Neural cell (in vitro differentiated cells): ENCODE measurements at regions not wholly inside any gene's neighbourhood (a gene's known extent, or its start where the extent isn't known, plus 50 kb on each side); places are given as distances from the start of the nearest gene placed in this dataset.

ENCODE experiments used
- H2AFZ ChIP-seq: fragments of 200-600, 300-800 bp; sonication (generic), shearing (Covaris generic); 2 replicates; pipeline ENCODE4 v1.6.0; 2014; ENCODE audit warnings: low read depth, mild to moderate bottlenecking, antibody characterized with exemption, low read length, moderate library complexity
- H3F3A ChIP-seq: fragments of 200-600 bp; shearing (Covaris generic); 2 replicates; pipeline ENCODE4 v1.6.1; 2016; ENCODE audit warnings: mild to moderate bottlenecking, moderate library complexity, mixed read lengths, antibody characterized with exemption, low read length; ENCODE audit not compliant: insufficient read depth, poor library complexity, severe bottlenecking
- H3K27ac ChIP-seq: fragments of 200-600, 300-800 bp; sonication (generic), shearing (Covaris generic); 2 replicates; pipeline ENCODE4 v1.5.1; 2014; ENCODE audit warnings: mild to moderate bottlenecking, low read length, moderate library complexity
- H3K27me3 ChIP-seq: fragments of 300-800, 200-600 bp; sonication (generic), shearing (Covaris generic); 2 replicates; pipeline ENCODE4 v1.6.0; 2014; ENCODE audit warnings: mild to moderate bottlenecking, low read depth, low read length, moderate library complexity; ENCODE audit not compliant: insufficient read depth
- H3K36me3 ChIP-seq: fragments of 300-800, 200-600 bp; sonication (generic), shearing (Covaris generic); 2 replicates; pipeline ENCODE4 v1.5.1; 2014; ENCODE audit warnings: mild to moderate bottlenecking, antibody characterized with exemption, low read length, moderate library complexity; ENCODE audit not compliant: insufficient read depth
- H3K4me2 ChIP-seq: fragments of 300-800, 200-600 bp; sonication (generic), shearing (Covaris generic); 2 replicates; pipeline ENCODE4 v1.6.0; 2014; ENCODE audit warnings: mild to moderate bottlenecking, low read length
- H3K4me3 ChIP-seq: fragments of 300-800, 200-600 bp; sonication (generic), shearing (Covaris generic); 2 replicates; pipeline ENCODE4 v1.5.1; 2014; ENCODE audit warnings: mild to moderate bottlenecking, low read length, moderate library complexity
- H3K79me2 ChIP-seq: fragments of 200-600 bp; shearing (Covaris generic); replicated peaks from 2 replicates; pipeline ENCODE4 v1.6.0; 2014; ENCODE audit warnings: mild to moderate bottlenecking, low read length, moderate library complexity; ENCODE audit not compliant: insufficient read depth
- H3K9ac ChIP-seq: fragments of 300-800, 200-600 bp; sonication (generic), shearing (Covaris generic); 2 replicates; pipeline ENCODE4 v1.6.1; 2016; ENCODE audit warnings: mild to moderate bottlenecking, low read length, mixed read lengths
- H3K9me2 ChIP-seq: fragments of 200-600 bp; shearing (Covaris generic); 2 replicates; pipeline ENCODE4 v1.6.1; 2016; ENCODE audit warnings: mild to moderate bottlenecking, low read length, mixed read lengths; ENCODE audit not compliant: insufficient read depth
- H3K9me3 ChIP-seq: fragments of 200-600, 300-800 bp; sonication (generic), shearing (Covaris generic); 2 replicates; pipeline ENCODE4 v1.6.1; 2016; ENCODE audit warnings: mild to moderate bottlenecking, mixed run types, low read length, moderate library complexity, mixed read lengths
- H4K20me1 ChIP-seq: fragments of 200-600 bp; shearing (Covaris generic); 2 replicates; pipeline ENCODE4 v1.6.1; 2016; ENCODE audit warnings: mild to moderate bottlenecking, mixed run types; ENCODE audit not compliant: insufficient read depth
- EP300 ChIP-seq: fragments of 450-650 bp; conservative IDR thresholded peaks from 2 replicates; pipeline ENCODE4 v1.6.1; 2014; ENCODE audit warnings: antibody characterized with exemption, mild to moderate bottlenecking, moderate library complexity; ENCODE audit not compliant: poor library complexity, severe bottlenecking
- EZH2 ChIP-seq: fragments of 200-600, 300-800 bp; shearing (Covaris generic), sonication (generic); IDR thresholded peaks from 2 replicates; pipeline ENCODE4 v1.6.1; 2014; ENCODE audit warnings: antibody characterized with exemption, low read length, borderline replicate concordance, mild to moderate bottlenecking; ENCODE audit not compliant: insufficient read depth, poor library complexity, severe bottlenecking
- MXI1 ChIP-seq: fragments of 450-650 bp; conservative IDR thresholded peaks from 2 replicates; pipeline ENCODE4 v1.6.1; 2014; ENCODE audit warnings: antibody characterized with exemption, mild to moderate bottlenecking; ENCODE audit not compliant: poor library complexity, severe bottlenecking
- POLR2AphosphoS5 ChIP-seq: IDR thresholded peaks from 2 replicates; pipeline ENCODE4 v1.6.1; 2012
- RAD21 ChIP-seq: fragments of 450-650 bp; conservative IDR thresholded peaks from 2 replicates; pipeline ENCODE4 v1.6.1; 2014; ENCODE audit warnings: antibody characterized with exemption, mild to moderate bottlenecking, moderate library complexity
- SMC3 ChIP-seq: fragments of 450-650 bp; conservative IDR thresholded peaks from 2 replicates; pipeline ENCODE4 v1.6.1; 2014; ENCODE audit warnings: antibody characterized with exemption, mild to moderate bottlenecking, moderate library complexity; ENCODE audit not compliant: poor library complexity
- TAF1 ChIP-seq: IDR thresholded peaks from 2 replicates; pipeline ENCODE4 v1.6.1; 2012; ENCODE audit warnings: low read depth
- TF ChIP-seq, protein P1 (sequence below): IDR thresholded peaks from 2 replicates; pipeline ENCODE4 v1.6.1; 2012; ENCODE audit warnings: borderline replicate concordance
- TF ChIP-seq, protein P2 (sequence below): fragments of 450-650 bp; IDR thresholded peaks from 2 replicates; pipeline ENCODE4 v1.5.1; 2014; ENCODE audit warnings: antibody characterized with exemption, mild to moderate bottlenecking, moderate library complexity; ENCODE audit not compliant: poor library complexity, severe bottlenecking

- H3K36me3 ChIP-seq = no peaks in the 10 kb centered on the region
- no peak overlapping the region for H3K27ac ChIP-seq
- H3K27me3 ChIP-seq = no peaks in the 10 kb centered on the region
- H3K9me3 ChIP-seq = no peaks in the 10 kb centered on the region
- no peak overlapping the region for H3K4me3 ChIP-seq
- no peaks in the 10 kb centered on the region for H3K79me2 ChIP-seq
- no peaks in the 10 kb centered on the region for H3F3A ChIP-seq
- no peaks in the 10 kb centered on the region for H3K9me2 ChIP-seq
- no peak for TF ChIP-seq POLR2AphosphoS5
- TF ChIP-seq, protein P1, sequence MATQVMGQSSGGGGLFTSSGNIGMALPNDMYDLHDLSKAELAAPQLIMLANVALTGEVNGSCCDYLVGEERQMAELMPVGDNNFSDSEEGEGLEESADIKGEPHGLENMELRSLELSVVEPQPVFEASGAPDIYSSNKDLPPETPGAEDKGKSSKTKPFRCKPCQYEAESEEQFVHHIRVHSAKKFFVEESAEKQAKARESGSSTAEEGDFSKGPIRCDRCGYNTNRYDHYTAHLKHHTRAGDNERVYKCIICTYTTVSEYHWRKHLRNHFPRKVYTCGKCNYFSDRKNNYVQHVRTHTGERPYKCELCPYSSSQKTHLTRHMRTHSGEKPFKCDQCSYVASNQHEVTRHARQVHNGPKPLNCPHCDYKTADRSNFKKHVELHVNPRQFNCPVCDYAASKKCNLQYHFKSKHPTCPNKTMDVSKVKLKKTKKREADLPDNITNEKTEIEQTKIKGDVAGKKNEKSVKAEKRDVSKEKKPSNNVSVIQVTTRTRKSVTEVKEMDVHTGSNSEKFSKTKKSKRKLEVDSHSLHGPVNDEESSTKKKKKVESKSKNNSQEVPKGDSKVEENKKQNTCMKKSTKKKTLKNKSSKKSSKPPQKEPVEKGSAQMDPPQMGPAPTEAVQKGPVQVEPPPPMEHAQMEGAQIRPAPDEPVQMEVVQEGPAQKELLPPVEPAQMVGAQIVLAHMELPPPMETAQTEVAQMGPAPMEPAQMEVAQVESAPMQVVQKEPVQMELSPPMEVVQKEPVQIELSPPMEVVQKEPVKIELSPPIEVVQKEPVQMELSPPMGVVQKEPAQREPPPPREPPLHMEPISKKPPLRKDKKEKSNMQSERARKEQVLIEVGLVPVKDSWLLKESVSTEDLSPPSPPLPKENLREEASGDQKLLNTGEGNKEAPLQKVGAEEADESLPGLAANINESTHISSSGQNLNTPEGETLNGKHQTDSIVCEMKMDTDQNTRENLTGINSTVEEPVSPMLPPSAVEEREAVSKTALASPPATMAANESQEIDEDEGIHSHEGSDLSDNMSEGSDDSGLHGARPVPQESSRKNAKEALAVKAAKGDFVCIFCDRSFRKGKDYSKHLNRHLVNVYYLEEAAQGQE = no peak
- no peak for TF ChIP-seq SMC3
- TF ChIP-seq MXI1 = no peak
- no peak for TF ChIP-seq EZH2
- TF ChIP-seq, protein P2, sequence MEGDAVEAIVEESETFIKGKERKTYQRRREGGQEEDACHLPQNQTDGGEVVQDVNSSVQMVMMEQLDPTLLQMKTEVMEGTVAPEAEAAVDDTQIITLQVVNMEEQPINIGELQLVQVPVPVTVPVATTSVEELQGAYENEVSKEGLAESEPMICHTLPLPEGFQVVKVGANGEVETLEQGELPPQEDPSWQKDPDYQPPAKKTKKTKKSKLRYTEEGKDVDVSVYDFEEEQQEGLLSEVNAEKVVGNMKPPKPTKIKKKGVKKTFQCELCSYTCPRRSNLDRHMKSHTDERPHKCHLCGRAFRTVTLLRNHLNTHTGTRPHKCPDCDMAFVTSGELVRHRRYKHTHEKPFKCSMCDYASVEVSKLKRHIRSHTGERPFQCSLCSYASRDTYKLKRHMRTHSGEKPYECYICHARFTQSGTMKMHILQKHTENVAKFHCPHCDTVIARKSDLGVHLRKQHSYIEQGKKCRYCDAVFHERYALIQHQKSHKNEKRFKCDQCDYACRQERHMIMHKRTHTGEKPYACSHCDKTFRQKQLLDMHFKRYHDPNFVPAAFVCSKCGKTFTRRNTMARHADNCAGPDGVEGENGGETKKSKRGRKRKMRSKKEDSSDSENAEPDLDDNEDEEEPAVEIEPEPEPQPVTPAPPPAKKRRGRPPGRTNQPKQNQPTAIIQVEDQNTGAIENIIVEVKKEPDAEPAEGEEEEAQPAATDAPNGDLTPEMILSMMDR = no peak
- TF ChIP-seq EP300 = no peak
- TF ChIP-seq RAD21 = no peak
- no peak for TF ChIP-seq TAF1
- no peak overlapping the region for H3K4me2 ChIP-seq
- H3K9ac ChIP-seq = no peak overlapping the region
- H4K20me1 ChIP-seq = no peaks in the 10 kb centered on the region
- no peak overlapping the region for H2AFZ ChIP-seq
Measured at GRCh38 chr12:85574291-85574690, 261.9 kb downstream of the RASSF9 start.

- no peak overlapping the region for H2AFZ ChIP-seq
Measured at GRCh38 chr12:85575120-85576096, 260.8 kb downstream of the RASSF9 start.

More at GRCh38 chr12:85575120-85576096, 260.8 kb downstream of the RASSF9 start:
- TF ChIP-seq SMC3 = peak; percentile 72
- TF ChIP-seq, protein P2 = peak; percentile 64
- no peak for TF ChIP-seq POLR2AphosphoS5
- peak; percentile 64 for TF ChIP-seq RAD21
- H3K4me2 ChIP-seq = no peak overlapping the region
- no peaks in the 10 kb centered on the region for H3K9me3 ChIP-seq
- H3K27me3 ChIP-seq = no peaks in the 10 kb centered on the region
- no peaks in the 10 kb centered on the region for H3F3A ChIP-seq
- H3K79me2 ChIP-seq = no peaks in the 10 kb centered on the region
- H3K4me3 ChIP-seq = no peak overlapping the region
- H3K9me2 ChIP-seq = no peaks in the 10 kb centered on the region
- H4K20me1 ChIP-seq = no peaks in the 10 kb centered on the region
- no peak overlapping the region for H3K27ac ChIP-seq
- no peaks in the 10 kb centered on the region for H3K36me3 ChIP-seq
- no peak overlapping the region for H3K9ac ChIP-seq
